Occipital lobe (tissue), 1 donor: ENCODE measurements at regions not wholly inside any gene's neighbourhood (a gene's known extent, or its start where the extent isn't known, plus 50 kb on each side); places are given as distances from the start of the nearest gene placed in this dataset.
"Not testable (repeated sequence)": the region's sequence is repeated elsewhere in the genome, so short reads cannot be mapped to it uniquely, and the experiment has no call there.

Source experiments
- DNase-seq: peaks from one replicate; lab custom pipeline; 2025; lab: John Stamatoyannopoulos, UW

GRCh38 chr12:27133022-27133590 lies 50.7 kb upstream of the C12orf71 start:
- no peak for DNase-seq

- no peak for DNase-seq
These were observed 58.1 kb upstream of the C12orf71 start for GRCh38 chr12:27140478-27140969.

GRCh38 chr12:27142101-27142721 lies 59.8 kb upstream of the C12orf71 start:
- peak; percentile 23 for DNase-seq

GRCh38 chr12:27143256-27144069 lies 61.1 kb upstream of the C12orf71 start:
- DNase-seq: no peak

GRCh38 chr12:27145725-27146124 lies 63.3 kb upstream of the C12orf71 start:
- not testable (repeated sequence) for DNase-seq

GRCh38 chr12:27148373-27148772 lies 66.0 kb upstream of the C12orf71 start:
- no peak for DNase-seq

- no peak for DNase-seq
These were observed 66.4 kb upstream of the C12orf71 start for GRCh38 chr12:27148791-27149190.

GRCh38 chr12:27151479-27151878 lies 69.1 kb upstream of the C12orf71 start:
- DNase-seq: no peak

GRCh38 chr12:27158297-27158696 lies 75.9 kb upstream of the C12orf71 start:
- no peak for DNase-seq

- DNase-seq: no peak
These were observed 79.3 kb upstream of the C12orf71 start for GRCh38 chr12:27161458-27162228.

- no peak for DNase-seq
These were observed 79.8 kb upstream of the C12orf71 start for GRCh38 chr12:27162229-27162537.

- no peak for DNase-seq
These were observed 80.8 kb upstream of the C12orf71 start for GRCh38 chr12:27163048-27163715.

- DNase-seq: no peak
These were observed 80.2 kb upstream of the STK38L start for GRCh38 chr12:27163894-27164293.

GRCh38 chr12:27164330-27165040 lies 79.6 kb upstream of the STK38L start:
- no peak for DNase-seq

GRCh38 chr12:27165958-27166357 lies 78.1 kb upstream of the STK38L start:
- DNase-seq: not testable (repeated sequence)

GRCh38 chr12:27171494-27171893 lies 72.6 kb upstream of the STK38L start:
- not testable (repeated sequence) for DNase-seq

GRCh38 chr12:27176765-27177164 lies 67.3 kb upstream of the STK38L start:
- DNase-seq: no peak

- no peak for DNase-seq
These were observed 66.4 kb upstream of the STK38L start for GRCh38 chr12:27177706-27178105.

GRCh38 chr12:27178255-27178654 lies 65.8 kb upstream of the STK38L start:
- no peak for DNase-seq

GRCh38 chr12:27178723-27179399 lies 65.2 kb upstream of the STK38L start:
- no peak for DNase-seq
